H9 (cell line): ENCODE measurements at regions not wholly inside any gene's neighbourhood (a gene's known extent, or its start where the extent isn't known, plus 50 kb on each side); places are given as distances from the start of the nearest gene placed in this dataset.

Source experiments
- DNase-seq: peaks from one replicate; pipeline ENCODE4 v3.0.0-alpha.2; 2017
- H2AFZ ChIP-seq: one replicate; pipeline ENCODE4 v1.6.1; 2013; ENCODE audit warnings: mild to moderate bottlenecking, low read length, control low read depth, moderate library complexity
- H2AK5ac ChIP-seq: 2 replicates; pipeline ENCODE4 v1.6.1; 2013; ENCODE audit warnings: low read length, control low read depth, mixed read lengths; ENCODE audit not compliant: insufficient read length
- H2BK120ac ChIP-seq: one replicate; pipeline ENCODE4 v1.6.1; 2013; ENCODE audit warnings: low read depth, mild to moderate bottlenecking, low read length, control low read depth, inconsistent platforms; ENCODE audit not compliant: poor library complexity, severe bottlenecking
- H2BK12ac ChIP-seq: 2 replicates; pipeline ENCODE4 v1.6.1; 2013; ENCODE audit warnings: low read length, control low read depth, mixed read lengths, low read depth; ENCODE audit not compliant: insufficient read length
- H2BK15ac ChIP-seq: 2 replicates; pipeline ENCODE4 v1.6.1; 2013; ENCODE audit warnings: low read depth, low read length, control low read depth
- H2BK20ac ChIP-seq: one replicate; pipeline ENCODE4 v1.6.1; 2013; ENCODE audit warnings: low read depth, mild to moderate bottlenecking, low read length, control low read depth, inconsistent platforms; ENCODE audit not compliant: poor library complexity, severe bottlenecking
- H2BK5ac ChIP-seq: 2 replicates; pipeline ENCODE4 v1.6.1; 2013; ENCODE audit warnings: low read length, control low read depth, mixed read lengths; ENCODE audit not compliant: insufficient read length
- H3K14ac ChIP-seq: 2 replicates; pipeline ENCODE4 v1.6.1; 2013; ENCODE audit warnings: low read length, control low read depth; ENCODE audit not compliant: insufficient read depth
- H3K18ac ChIP-seq: 2 replicates; pipeline ENCODE4 v1.6.1; 2013; ENCODE audit warnings: low read depth, mild to moderate bottlenecking, mixed read lengths, low read length, control low read depth; ENCODE audit not compliant: insufficient read length
- H3K23ac ChIP-seq: 2 replicates; pipeline ENCODE4 v1.6.1; 2013; ENCODE audit warnings: low read length, control low read depth, mixed read lengths, low read depth; ENCODE audit not compliant: insufficient read length
- H3K23me2 ChIP-seq: 2 replicates; pipeline ENCODE4 v1.6.1; 2013; ENCODE audit warnings: low read depth, mild to moderate bottlenecking, mixed read lengths, low read length, control low read depth; ENCODE audit not compliant: insufficient read length, poor library complexity, severe bottlenecking
- H3K27ac ChIP-seq: 2 replicates; pipeline ENCODE4 v1.5.1; 2013; ENCODE audit warnings: low read length, control low read depth, mixed read lengths, low read depth; ENCODE audit not compliant: insufficient read length
- H3K27me3 ChIP-seq: 2 replicates; pipeline ENCODE4 v1.6.1; 2013; ENCODE audit warnings: low read length, control low read depth, inconsistent platforms; ENCODE audit not compliant: insufficient read depth
- H3K4ac ChIP-seq: 2 replicates; pipeline ENCODE4 v1.6.1; 2013; ENCODE audit warnings: low read depth, mild to moderate bottlenecking, control low read depth, inconsistent platforms, low read length, moderate library complexity
- H3K4me1 ChIP-seq: 2 replicates; pipeline ENCODE4 v1.6.1; 2013; ENCODE audit warnings: low read length, control low read depth, inconsistent platforms; ENCODE audit not compliant: insufficient read depth
- H3K4me2 ChIP-seq: 2 replicates; pipeline ENCODE4 v1.6.1; 2013; ENCODE audit warnings: low read length, control low read depth, mixed read lengths; ENCODE audit not compliant: insufficient read length, insufficient read depth
- H3K56ac ChIP-seq: 2 replicates; pipeline ENCODE4 v1.6.1; 2013; ENCODE audit warnings: low read depth, mild to moderate bottlenecking, mixed read lengths, low read length, control low read depth; ENCODE audit not compliant: insufficient read length
- H3K79me1 ChIP-seq: 2 replicates; pipeline ENCODE4 v1.6.1; 2013; ENCODE audit warnings: low read depth, mild to moderate bottlenecking, moderate library complexity, low read length, control low read depth, inconsistent platforms; ENCODE audit not compliant: insufficient read depth, poor library complexity, severe bottlenecking
- H3K79me2 ChIP-seq: 2 replicates; pipeline ENCODE4 v1.6.1; 2013; ENCODE audit warnings: low read length, control low read depth, inconsistent platforms; ENCODE audit not compliant: insufficient read depth
- H3K9ac ChIP-seq: 2 replicates; pipeline ENCODE4 v1.6.1; 2013; ENCODE audit warnings: low read length, control low read depth, mixed read lengths; ENCODE audit not compliant: insufficient read length; ENCODE audit errors: extremely low read depth
- H3K9me3 ChIP-seq: one replicate; pipeline ENCODE4 v1.6.1; 2013; ENCODE audit warnings: low read depth, low read length, inconsistent platforms; ENCODE audit not compliant: control insufficient read depth
- H3T11ph ChIP-seq: one replicate; pipeline ENCODE4 v1.6.1; 2013; ENCODE audit warnings: mild to moderate bottlenecking, low read length, control low read depth, inconsistent platforms
- H4K20me1 ChIP-seq: one replicate; pipeline ENCODE4 v1.6.1; 2013; ENCODE audit not compliant: control insufficient read depth, insufficient read length, insufficient read depth
- H4K5ac ChIP-seq: 2 replicates; pipeline ENCODE4 v1.6.1; 2013; ENCODE audit warnings: low read depth, mild to moderate bottlenecking, mixed read lengths, low read length, control low read depth; ENCODE audit not compliant: insufficient read length
- H4K8ac ChIP-seq: replicated peaks from 2 replicates; pipeline ENCODE4 v1.6.1; 2013; ENCODE audit warnings: low read length, control low read depth, mixed read lengths, low read depth; ENCODE audit not compliant: insufficient read length
- H4K91ac ChIP-seq: 2 replicates; pipeline ENCODE4 v1.6.1; 2013; ENCODE audit warnings: low read depth, mild to moderate bottlenecking, moderate library complexity, mixed read lengths, low read length, control low read depth; ENCODE audit not compliant: insufficient read length
- H3K27ac Mint-ChIP-seq, 3 experiments: 2 replicates in 2 of 3; 3 replicates in 1 of 3; pipeline ENCODE4 v1.8.0; 2020 to 2021; ENCODE audit warnings: mixed read lengths in 3 of 3, mild to moderate bottlenecking in 1 of 3, moderate library complexity in 1 of 3
- H3K27me3 Mint-ChIP-seq: 2 replicates; pipeline ENCODE4 v1.8.0; 2021; ENCODE audit warnings: low read depth, mild to moderate bottlenecking, moderate library complexity, mixed read lengths
- H3K36me3 Mint-ChIP-seq, 3 experiments: 2 replicates in 2 of 3; 3 replicates in 1 of 3; pipeline ENCODE4 v1.8.0; 2020 to 2021; ENCODE audit warnings: low read depth in 3 of 3, mixed read lengths in 3 of 3; ENCODE audit not compliant: insufficient read depth in 1 of 3
- H3K4me1 Mint-ChIP-seq, 2 experiments: 2 replicates each; pipeline ENCODE4 v1.8.0; 2020; ENCODE audit warnings: mixed read lengths in 2 of 2
- H3K4me3 Mint-ChIP-seq, 2 experiments: 2 replicates in 1 of 2; 3 replicates in 1 of 2; pipeline ENCODE4 v1.8.0; 2020 to 2021; ENCODE audit warnings: mild to moderate bottlenecking in 2 of 2, mixed read lengths in 2 of 2, moderate library complexity in 1 of 2
- H3K9me3 Mint-ChIP-seq, 2 experiments: 2 replicates in 1 of 2; 3 replicates in 1 of 2; pipeline ENCODE4 v1.8.0; 2020; ENCODE audit warnings: mild to moderate bottlenecking in 2 of 2, mixed read lengths in 2 of 2, moderate library complexity in 1 of 2
- WGBS: extraction: QIAGEN DNeasy Blood & Tissue Kit; methylation state at CpG from one replicate; pipeline ENCODE4 v1.1.7; 2013; ENCODE audit warnings: missing lambda C conversion rate, low lambda C conversion rate, mixed read lengths; ENCODE audit not compliant: insufficient read length; ENCODE audit errors: extremely low coverage; 5-methylcytosine and 5-hydroxymethylcytosine counted together
- TF ChIP-seq, protein P1 (sequence below): fragments of 200-600 bp; sonication (generic); conservative IDR thresholded peaks from 3 replicates; pipeline ENCODE4 v1.8.0; 2021; ENCODE audit warnings: antibody characterized with exemption, mild to moderate bottlenecking

DNA sequence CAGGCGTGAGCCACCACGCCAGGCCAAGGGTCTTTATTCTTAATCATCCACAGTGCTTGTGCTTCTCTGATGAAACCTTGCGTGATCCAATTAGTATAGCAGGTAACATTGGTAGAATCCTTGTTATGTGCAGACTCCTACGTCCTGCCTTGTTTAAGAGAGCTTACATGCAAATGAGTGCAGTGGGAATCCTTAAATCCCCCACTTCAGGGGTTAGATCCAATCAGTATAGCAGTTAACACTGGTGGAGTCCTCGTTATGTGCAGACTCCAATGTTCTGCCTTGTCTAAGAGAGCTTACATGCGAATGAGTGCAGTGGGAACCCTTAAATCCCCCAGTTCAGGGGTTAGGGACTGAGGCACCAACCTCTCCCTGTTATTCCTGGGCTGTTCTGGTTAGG is 193.4 kb downstream of the SEMA6A start:
- no peaks in the 10 kb centered on the region for H3K9me3 ChIP-seq
- no peak overlapping the region for H3K18ac ChIP-seq
- Mint-ChIP-seq H3K27ac (no peak overlapping the region; a peak in 1 of 7 replicates), H3K4me3 (no peak overlapping the region), H3K4me1 (peaks cover 19 to 21% of the 10 kb centered on the region in 2 experiments), H3K9me3 (no peaks in the 10 kb centered on the region), H3K27me3 (no peaks in the 10 kb centered on the region), H3K36me3 (no peaks in the 10 kb centered on the region; a peak in 1 of 7 replicates)
- no peak overlapping the region for H3K14ac ChIP-seq
- no peaks in the 10 kb centered on the region for H3K27me3 ChIP-seq
- H2BK20ac ChIP-seq: no peak overlapping the region
- H2BK5ac ChIP-seq: no peak overlapping the region
- H4K20me1 ChIP-seq: no peaks in the 10 kb centered on the region
- no peak overlapping the region for H3K9ac ChIP-seq
- H3K27ac ChIP-seq: no peak overlapping the region
- H3K4me2 ChIP-seq: no peak overlapping the region
- H3K79me2 ChIP-seq: no peaks in the 10 kb centered on the region
- TF ChIP-seq, protein P1, sequence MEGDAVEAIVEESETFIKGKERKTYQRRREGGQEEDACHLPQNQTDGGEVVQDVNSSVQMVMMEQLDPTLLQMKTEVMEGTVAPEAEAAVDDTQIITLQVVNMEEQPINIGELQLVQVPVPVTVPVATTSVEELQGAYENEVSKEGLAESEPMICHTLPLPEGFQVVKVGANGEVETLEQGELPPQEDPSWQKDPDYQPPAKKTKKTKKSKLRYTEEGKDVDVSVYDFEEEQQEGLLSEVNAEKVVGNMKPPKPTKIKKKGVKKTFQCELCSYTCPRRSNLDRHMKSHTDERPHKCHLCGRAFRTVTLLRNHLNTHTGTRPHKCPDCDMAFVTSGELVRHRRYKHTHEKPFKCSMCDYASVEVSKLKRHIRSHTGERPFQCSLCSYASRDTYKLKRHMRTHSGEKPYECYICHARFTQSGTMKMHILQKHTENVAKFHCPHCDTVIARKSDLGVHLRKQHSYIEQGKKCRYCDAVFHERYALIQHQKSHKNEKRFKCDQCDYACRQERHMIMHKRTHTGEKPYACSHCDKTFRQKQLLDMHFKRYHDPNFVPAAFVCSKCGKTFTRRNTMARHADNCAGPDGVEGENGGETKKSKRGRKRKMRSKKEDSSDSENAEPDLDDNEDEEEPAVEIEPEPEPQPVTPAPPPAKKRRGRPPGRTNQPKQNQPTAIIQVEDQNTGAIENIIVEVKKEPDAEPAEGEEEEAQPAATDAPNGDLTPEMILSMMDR: no peak
- H3K56ac ChIP-seq: no peak overlapping the region
- no peak for DNase-seq
- no peak overlapping the region for H2BK15ac ChIP-seq
- no peaks in the 10 kb centered on the region for H3K79me1 ChIP-seq
- peaks cover 4% of the 10 kb centered on the region; the same call in 1 of the 2 replicates for H3K4me1 ChIP-seq
- H2BK120ac ChIP-seq: no peak overlapping the region
- H3K23ac ChIP-seq: no peak overlapping the region
- H4K5ac ChIP-seq: no peak overlapping the region
- H4K91ac ChIP-seq: no peak overlapping the region
- no peak overlapping the region for H3K4ac ChIP-seq
- H3T11ph ChIP-seq: no peak overlapping the region
- H4K8ac ChIP-seq: no peak overlapping the region
- H2AK5ac ChIP-seq: no peak overlapping the region
- no peak overlapping the region for H2BK12ac ChIP-seq
- no CpG with 5 or more reads among the region's 6 CpGs for WGBS
- no peaks in the 10 kb centered on the region for H3K23me2 ChIP-seq
- H2AFZ ChIP-seq: no peak overlapping the region
